HG02763 (cell line): ENCODE measurements at regions not wholly inside any gene's neighbourhood (a gene's known extent, or its start where the extent isn't known, plus 50 kb on each side); places are given as distances from the start of the nearest gene placed in this dataset.
"Not testable (repeated sequence)": the region's sequence is repeated elsewhere in the genome, so short reads cannot be mapped to it uniquely, and the experiment has no call there.

Experiments used
- ATAC-seq: cut with Tn5 transposase; IDR thresholded peaks from one replicate; pipeline ENCODE4 v1.9.1; 2021; ENCODE audit warnings: mild to moderate bottlenecking, moderate library complexity; ENCODE audit not compliant: unreplicated experiment

DNA sequence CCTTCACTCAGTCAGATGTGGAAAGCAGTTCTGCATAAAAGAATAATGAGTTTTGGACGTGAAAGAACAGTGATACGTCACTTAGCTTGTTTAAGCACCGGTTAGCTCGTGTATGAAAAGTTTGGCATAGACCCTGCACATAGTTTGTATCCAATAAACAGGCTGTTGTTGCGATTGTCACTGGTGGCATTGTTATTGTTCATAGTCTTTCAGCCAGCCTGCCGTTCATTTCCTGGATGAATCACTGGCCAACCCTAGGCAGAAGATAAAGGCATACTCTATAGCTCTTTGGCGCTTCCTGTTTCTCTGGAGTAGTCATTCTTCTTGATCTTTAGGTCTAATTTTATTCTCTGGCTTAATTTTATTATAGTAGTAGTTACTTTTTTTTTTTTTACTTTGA lies 57.8 kb upstream of the ANKRD30A start:
- no peak for ATAC-seq

DNA sequence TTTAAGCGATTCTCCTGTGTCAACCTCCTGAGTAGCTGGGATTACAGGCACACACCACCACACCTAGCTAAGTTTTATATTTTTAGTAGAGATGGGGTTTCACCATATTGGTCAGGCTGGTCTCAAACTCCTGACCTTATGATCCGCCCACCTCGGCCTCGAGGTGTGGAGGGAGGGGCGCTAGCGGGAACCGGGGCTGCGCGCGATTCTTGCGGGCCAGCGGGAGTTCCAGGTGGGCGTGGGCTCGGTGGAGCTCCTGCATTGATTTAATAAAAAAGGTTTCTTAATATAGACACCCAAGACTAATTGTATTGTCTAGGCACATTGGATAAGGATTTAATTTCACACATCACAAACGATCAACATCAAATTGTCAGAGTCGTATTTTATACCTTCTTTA lies 63.1 kb upstream of the ANKRD30A start:
- ATAC-seq: not testable (repeated sequence)

DNA sequence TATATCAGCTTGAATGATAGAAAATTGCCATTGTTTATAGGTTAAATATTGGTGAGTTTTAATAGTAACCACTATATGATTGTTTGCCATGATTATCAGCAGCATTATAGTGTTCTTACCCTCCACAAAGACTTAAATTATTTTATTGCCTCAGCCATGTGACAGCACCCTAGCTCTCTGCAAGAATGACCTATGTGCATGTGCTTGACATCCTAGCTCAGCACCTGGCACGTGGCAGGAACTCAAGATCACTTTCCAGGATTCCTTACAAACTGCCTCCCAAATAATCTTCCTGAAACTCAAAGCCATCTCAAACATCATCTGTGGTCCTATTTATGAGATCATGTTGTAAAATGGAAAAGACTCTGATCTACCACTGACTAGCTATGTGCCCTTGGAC lies 68.1 kb upstream of the ANKRD30A start:
- no peak for ATAC-seq

DNA sequence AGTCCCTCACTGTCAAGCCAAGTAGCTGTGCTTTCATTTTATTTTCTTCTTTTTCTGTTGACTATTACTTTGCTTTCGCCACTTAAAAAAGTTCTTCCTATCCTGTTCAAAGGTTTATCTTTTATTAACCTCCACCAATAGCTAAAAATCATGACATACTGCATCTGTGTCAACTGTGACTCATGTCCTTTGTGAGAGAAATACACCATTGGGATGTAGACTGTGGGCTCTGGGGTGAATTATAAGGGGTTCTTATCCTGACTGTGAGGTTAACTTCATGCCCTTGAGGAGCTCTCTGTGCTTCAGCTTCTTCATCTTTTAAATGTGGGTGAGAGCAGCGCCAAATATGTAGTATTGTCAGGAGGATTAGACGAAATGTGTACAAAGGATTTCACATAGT lies 71.9 kb upstream of the ANKRD30A start:
- ATAC-seq: no peak

DNA sequence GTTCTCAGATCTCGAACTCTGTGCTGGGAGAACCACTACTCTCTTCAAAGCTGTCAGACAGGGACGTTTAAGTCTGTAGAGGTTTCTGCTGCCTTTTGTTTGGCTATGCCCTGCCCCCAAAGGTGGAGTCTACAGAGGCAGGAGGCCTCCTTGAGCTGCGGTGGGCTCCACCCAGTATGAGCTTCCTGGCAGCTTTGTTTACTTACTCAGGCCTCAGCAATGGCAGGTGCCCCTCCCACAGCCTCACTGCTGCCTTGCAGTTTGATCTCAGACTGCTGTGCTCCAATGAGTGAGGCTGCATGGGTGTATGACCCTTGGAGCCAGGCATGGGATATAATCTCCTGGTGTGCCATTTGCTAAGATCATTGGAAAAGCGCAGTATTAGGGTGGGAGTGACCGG lies 75.4 kb upstream of the ANKRD30A start:
- ATAC-seq: not testable (repeated sequence)

DNA sequence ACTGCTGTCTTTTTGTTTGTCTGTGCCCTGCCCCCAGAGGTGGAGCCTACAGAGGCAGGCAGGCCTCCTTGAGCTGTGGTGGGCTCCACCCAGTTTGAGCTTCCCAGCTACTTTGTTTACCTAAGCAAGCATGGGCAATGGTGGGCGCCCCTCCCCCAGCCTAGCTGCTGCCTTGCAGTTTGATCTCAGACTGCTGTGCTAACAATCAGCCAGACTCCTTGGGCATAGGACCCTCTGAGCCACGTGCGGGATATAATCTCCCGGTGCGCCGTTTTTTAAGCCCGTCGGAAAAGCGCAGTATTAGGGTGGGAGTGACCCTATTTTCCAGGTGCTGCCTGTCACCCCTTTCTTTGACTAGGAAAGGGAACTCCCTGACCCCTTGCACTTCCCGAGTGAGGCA lies 81.1 kb upstream of the ANKRD30A start:
- not testable (repeated sequence) for ATAC-seq

DNA sequence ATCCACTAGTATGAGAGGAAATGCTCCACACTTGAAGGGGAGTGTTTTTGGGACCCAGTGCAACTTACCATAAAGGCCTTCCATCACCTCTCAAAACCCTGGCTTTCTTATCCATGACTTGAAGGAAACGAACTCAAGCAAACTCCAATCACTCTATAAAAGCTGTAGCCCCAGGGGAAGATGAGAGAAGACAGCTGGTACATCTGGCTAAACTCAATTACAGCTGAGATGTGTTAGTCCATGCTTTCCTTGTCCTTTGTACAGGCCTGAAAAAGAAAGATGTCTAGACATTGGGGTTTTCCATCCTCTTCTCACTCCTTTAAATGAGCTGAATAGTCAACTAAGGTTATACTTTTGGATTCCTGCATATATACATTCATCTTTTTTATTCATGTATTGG lies 89.5 kb upstream of the ANKRD30A start:
- no peak for ATAC-seq

DNA sequence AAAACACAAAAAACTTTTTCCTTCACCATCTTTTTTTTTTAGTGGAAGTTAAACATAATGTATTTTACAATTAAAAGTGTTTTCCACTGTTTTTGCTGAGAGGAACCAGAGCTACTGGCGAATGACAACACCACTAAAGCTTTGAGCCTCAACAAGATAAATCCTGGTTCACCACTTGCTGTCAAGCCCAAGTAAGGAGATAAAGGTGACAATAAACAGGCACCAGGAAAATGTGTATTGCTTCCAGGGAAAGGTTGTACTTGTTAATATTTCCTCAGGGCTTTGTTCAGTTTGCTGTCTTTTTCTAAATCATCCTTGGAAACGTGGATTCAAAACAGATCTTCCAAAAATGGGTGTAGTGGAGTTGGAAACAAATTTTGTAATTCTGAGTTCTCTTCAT lies 109.9 kb upstream of the ANKRD30A start:
- no peak for ATAC-seq

DNA sequence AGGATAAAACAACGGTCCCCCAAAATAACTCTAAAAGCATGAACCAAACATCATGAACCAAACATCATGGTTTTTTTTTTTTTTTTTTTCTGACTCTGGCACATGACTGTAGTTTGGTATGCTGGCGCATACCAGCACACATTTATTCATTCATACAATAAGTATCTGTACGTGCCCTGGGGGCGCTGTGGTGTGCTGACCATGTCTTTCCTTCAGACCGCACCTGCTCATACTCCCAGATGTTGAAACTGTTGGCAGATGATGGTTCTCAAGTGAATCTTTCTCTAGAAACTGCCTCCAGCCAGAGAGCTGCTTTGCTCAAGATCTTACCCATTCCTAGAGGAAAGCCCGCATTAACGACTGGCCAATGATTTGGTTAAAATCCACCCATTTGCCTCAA lies 114.7 kb upstream of the ANKRD30A start:
- ATAC-seq: no peak

DNA sequence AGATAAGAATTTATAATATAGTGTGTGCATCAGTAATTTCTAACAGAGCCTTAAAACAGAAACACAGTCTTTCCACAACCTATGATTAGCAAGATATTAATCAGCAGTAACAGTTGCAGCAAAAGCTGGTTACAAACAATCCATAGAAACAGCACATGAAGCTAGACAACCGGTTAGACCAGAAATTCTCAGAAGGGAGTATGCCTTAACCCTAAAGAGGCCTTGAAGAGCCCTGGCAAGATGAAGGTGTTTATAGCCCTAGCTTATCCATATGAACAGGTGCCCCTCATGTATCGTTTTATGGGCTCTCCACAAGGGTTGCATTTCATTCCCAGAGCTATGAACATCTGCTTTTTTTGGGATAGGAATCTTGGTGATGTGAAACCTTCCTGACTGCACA lies 117.1 kb upstream of the ANKRD30A start:
- not testable (repeated sequence) for ATAC-seq

DNA sequence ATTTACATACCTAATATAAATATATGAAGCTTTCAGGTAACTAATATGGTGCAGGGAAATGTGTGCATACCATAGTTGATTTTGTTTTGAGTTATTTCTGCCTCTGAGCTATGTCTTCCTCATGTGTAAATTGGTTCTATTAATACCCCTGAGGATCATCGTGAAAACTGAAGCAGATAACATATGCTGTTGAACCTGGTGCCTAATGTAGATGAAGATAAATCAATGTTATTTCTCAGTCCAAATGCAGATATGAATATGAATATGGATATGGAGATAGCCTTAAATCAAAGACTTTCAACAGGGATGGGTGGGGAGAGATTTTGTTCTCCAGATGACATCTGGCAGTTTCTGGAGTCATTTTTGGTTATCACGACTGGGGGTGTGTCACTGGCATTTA lies 122.3 kb upstream of the ANKRD30A start:
- no peak for ATAC-seq

DNA sequence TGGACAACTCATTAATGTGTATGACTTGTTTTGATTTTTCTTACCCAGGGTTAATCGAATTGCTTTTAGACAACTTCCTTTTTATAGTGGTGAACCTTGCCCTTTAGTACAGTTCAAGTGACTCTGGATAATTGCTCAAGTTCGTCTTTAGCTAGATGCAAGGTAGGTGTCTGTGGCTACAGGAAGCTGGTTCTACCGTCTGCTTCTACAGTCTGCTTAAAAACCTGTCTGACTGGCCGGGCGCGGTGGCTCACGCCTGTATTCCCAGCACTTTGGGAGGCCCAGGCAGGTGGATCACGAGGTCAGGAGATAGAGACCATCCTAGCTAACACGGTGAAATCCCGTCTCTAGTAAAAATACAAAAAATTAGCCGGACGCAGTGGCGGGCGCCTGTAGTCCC lies 129.6 kb upstream of the ANKRD30A start:
- not testable (repeated sequence) for ATAC-seq

DNA sequence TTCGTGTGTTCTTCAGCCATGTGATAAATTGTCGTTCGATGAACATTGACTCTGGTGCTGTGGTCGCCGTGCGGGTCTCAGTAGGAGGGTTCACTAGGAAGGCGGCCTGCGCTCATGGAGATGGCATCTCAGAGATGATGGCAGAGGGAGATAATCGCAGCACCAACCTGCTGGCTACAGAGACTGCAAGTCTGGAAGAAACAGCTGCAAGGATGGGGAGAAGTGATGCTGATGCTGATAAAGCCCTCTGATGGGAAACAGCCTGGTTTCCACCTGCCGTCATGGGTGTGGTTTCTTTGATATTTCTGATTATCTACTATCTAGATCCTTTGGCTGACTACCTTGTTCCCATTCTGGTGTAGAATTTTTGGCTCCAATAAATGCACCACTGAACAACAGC lies 130.5 kb upstream of the ANKRD30A start:
- ATAC-seq: no peak

DNA sequence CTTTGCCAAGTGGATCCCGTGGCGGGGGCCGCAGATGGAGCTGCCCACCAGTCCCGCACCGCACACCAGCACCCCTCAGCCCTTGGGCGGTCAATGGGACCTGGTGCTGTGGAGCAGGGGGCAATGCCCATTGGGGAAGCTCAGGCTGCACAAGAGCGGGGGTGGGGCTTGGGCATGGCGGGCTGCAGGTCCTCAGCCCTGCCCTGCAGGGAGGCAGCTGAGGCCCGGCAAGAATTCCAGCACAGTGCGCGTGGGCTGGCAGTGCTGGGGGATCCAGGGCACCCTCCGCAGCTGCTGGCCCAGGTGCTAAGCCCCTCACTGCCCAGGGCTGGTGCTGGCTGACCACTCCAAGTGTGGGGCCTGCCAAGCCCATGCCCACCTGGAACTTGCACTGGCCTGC lies 136.2 kb upstream of the ANKRD30A start:
- no peak for ATAC-seq

DNA sequence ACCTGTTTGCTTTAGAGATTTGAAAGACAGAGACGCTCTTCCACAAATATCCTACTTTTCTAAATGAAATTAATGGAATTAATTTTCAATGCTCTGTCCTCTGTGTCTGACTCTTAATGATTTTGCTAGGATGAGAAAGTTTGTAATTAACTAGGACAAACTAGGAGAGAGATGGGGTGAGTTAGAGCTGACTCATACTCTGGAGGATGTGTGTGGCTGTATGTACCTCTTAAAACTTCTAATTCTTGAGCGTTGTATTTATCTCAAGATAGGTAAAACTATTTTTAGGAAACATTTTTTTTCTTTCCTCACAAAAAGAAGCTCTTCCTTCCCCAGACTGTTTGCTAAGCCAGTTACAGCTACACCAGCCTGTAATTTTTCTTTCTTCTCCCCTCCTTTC lies 178.8 kb upstream of the ANKRD30A start:
- no peak for ATAC-seq

DNA sequence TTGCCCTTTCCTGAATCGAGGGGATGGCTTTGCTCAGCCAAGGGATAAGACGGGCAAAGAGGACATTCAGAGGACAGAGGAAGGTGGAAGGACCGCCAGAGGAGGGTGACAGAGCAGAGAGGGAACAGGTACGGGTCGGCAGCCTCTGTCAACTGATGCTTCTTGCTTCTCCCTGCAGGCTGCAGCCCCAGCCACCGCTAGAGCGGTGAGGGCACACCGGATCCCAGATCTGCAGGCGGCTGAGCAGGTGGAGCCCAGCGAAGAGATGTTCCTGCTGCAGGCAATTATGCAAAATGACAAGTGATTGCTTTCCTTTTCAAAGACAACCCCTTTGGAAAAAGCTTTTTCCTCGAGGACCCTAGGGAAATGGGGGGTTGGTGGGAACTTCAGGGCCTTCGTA lies 181.9 kb upstream of the ANKRD30A start:
- no peak for ATAC-seq

DNA sequence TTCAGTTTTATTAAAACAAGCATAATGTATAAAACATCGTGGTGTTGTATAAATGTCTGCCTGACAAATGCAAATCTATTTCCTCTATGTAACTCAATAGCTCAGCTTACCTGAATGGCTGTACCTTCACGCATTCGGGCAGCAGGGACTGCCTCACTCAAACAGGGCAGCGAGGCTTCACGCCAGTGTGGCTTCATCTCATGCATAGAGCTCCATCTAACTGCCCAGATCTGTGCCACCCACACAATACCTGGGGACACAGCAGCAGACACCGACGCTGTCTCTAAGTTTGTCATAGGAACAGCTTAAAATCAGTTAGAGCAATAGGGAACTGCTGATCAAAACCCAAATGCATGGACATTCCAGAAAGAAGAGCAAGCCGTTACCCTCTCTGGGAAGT lies 182.8 kb upstream of the ANKRD30A start:
- ATAC-seq: no peak

DNA sequence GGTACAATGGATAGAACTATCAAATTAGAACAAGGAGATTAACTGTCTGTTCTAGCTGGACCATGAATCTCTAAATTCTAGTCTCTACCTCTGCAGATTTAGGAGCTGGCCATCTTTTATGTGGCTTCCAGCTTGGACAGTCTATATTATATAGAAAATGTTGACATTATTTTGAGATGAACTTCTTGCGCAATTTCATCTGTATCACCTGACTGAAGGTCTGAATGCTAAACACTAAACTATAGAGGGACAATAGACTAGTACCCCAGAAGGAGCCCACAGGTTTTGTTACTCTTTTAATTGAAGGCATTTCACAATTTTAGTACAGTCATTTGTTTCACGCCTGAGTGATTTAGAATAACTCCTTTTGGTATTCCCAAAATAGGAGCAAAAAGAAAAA lies 222.4 kb upstream of the ANKRD30A start:
- no peak for ATAC-seq

DNA sequence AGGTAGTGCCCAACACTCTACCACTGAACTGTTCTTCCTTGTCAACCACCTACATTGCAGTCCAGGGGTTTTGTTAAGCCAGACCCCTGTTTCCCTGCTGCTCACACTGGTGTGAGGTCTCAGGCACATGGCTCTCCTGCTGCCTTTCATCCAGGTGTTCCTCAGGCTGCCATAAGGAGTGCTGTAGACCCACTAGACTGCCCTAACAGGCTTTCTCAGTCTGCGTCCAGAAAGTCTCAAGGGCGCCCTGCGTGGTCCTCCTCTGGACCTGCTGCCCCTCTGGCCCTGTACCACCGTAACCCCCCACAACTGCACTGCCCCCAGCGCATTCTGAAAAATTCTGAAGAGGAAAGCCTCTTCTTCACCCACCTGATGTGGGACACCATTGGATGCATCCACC lies 225.7 kb upstream of the ANKRD30A start:
- no peak for ATAC-seq

DNA sequence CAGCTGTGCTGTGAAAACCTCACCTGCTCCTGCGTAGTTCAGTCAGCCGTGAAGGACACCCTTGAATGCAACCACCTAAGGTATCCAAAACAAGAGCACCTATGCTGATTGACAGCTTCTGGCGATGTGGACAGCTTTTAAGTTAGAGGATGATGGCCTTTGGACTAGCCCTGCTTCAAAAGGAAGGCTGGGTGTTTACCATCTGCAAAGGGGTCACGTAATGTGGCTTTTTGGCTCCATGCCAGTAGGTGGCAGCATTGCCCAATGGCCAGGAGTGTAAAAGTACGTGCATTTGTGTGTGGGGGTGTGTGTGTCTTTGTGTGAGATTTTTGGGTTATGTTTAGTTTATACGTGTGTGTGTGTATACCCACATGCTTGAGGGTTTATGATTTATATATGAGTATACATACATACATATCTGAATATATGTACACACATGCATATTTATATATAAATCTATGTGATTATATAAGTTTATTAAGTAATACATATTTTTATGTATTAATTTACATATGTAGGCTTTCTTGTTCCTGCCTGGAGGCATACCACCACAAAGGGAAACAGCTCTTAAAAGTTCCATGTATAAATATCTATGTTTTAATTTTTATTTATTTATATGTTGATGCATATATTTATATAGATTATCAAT lies 236.3 kb upstream of the ANKRD30A start:
- ATAC-seq: peak; percentile 62

DNA sequence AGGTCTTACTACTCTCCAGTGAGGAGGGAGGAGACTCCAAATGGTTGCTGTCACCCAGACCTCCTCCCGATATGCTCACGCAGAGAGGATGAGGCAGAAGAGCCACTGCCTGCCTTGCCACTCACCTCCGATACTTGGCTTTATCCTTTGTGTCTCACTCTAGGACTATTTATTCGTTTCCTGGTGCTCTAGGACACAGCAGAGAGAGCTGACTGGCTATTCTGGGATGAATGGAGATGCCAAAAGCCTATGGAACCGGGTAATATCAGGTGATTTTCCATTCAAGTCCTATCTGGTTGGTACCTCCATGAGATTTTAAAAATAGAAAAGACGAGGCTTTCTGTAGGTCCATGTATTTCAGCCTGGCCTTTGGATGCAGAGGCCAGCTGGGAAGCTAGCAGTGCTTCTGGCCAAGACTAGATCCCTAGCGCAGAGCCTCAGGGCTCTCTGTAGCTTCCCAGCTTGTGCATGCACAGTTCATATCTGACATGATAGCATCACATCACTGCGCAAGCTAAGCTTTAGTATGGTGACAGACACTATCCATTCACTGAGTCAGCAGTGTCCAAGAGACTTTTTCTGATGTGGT lies 239.0 kb upstream of the ANKRD30A start:
- ATAC-seq: no peak

DNA sequence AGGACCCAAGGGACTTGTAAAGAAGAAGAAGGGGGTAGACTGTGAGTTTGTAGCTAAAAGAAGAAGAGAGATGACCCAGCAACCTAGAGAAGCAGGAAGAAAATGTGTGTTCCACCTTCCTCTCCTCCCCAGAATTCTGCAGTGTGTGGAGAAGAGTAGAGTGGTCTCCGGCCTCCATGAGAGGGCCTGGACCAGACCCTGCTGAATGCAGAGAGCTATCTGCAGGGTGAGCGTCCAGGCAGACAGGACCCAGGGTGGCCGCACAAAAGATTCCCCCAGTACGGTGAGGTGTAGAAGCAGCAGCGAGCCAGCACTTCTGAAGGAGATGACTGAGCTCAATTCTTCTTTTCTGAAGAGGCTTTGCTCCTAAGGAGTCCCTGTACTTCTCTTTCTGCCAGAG lies 239.7 kb upstream of the ANKRD30A start:
- no peak for ATAC-seq

DNA sequence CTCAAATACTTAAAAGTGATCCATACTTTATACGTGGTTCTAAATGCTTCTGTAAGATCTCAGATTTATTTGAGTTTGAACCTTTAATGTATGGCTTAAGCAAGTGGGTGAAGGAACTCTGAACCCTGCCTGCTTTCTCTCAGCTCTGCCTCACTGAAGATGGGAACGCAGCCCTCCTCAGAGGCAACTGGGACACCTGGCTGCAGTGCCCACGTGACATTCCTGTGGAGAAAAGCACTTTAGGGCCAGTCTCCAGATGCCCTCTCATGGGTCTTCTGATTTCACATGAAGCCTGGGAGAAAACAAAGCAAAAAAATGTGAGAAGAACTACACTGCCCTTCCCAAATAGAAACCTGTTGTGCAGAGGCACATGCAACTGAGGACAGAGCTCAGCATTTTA lies 242.6 kb upstream of the ANKRD30A start:
- no peak for ATAC-seq
